ENCODE measurements at regions not wholly inside any gene's neighbourhood (a gene's known extent, or its start where the extent isn't known, plus 50 kb on each side); places are given as distances from the start of the nearest gene placed in this dataset.

GRCh38 chr13:58247080-58247479, 615.5 kb downstream of the PCDH17 start:
- no peak for TF ChIP-seq CTCF (conservative IDR thresholded peaks at IDR 0.05 in 1 of 2, IDR thresholded peaks at IDR 0.05 in 1 of 2; ENCODE audit: extremely low read depth in 1 of 2, insufficient read depth in 1 of 2, low read depth in 1 of 2, low read length in 2 of 2)
- no peak for TF ChIP-seq EZH2 (IDR thresholded peaks at IDR 0.05; ENCODE audit: borderline replicate concordance, low read length)

All from mammary epithelial cell (primary cell).